ENCODE measurements at regions not wholly inside any gene's neighbourhood (a gene's known extent, or its start where the extent isn't known, plus 50 kb on each side); places are given as distances from the start of the nearest gene placed in this dataset.

DNA sequence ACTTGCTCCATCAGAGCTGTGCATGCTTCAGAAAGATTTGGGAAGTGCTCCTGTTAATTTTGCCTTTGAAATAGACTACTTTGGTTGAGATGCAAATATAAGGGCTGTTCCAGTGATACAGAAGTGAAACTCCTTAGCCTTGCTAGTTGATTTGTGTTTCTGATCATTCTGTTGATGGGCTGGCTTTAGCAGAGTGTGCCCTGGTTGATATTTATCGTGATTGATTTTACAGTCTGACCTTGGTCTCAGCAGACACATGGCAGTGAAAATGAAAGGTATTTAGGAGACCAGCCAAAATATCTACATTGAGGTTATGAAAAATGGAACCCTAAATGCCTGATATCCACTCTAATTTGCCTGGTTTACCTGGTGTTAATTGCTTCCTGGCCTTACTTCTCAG, 122.1 kb upstream of the CEP162 start:
- no peak overlapping the region for H3K4me3 ChIP-seq (ENCODE audit: low read length in 2 of 2)
- H3K4me1 ChIP-seq (ENCODE audit: control insufficient read depth in 1 of 2, insufficient read depth in 2 of 2, low read length in 2 of 2) = no peaks in the 10 kb centered on the region
- no peaks in the 10 kb centered on the region for H3K36me3 ChIP-seq (ENCODE audit: control insufficient read depth in 1 of 2, insufficient read depth in 2 of 2, low read length in 1 of 2)
- intact Hi-C loops (cut with DNase I) = no loop called here
- DNase-seq (no peak), ATAC-seq (ENCODE audit: low FRiP score) (no peak)
- WGBS, 2 donors = 91 to 94% methylated on average over 1 of the region's 1 CpG
- H3K27ac ChIP-seq (ENCODE audit: low read depth in 1 of 2, low read length in 2 of 2) = no peak overlapping the region
- H3K27me3 ChIP-seq (ENCODE audit: control insufficient read depth in 1 of 2, insufficient read depth in 2 of 2, low read length in 1 of 2) = no peaks in the 10 kb centered on the region
- H3K9me3 ChIP-seq (ENCODE audit: control insufficient read depth, low read length) = no peaks in the 10 kb centered on the region

GRCh38 chr6:84348801-84349200, 121.4 kb upstream of the CEP162 start:
- 93 to 96% methylated on average over 1 of the region's 1 CpG for WGBS, 2 donors

DNA sequence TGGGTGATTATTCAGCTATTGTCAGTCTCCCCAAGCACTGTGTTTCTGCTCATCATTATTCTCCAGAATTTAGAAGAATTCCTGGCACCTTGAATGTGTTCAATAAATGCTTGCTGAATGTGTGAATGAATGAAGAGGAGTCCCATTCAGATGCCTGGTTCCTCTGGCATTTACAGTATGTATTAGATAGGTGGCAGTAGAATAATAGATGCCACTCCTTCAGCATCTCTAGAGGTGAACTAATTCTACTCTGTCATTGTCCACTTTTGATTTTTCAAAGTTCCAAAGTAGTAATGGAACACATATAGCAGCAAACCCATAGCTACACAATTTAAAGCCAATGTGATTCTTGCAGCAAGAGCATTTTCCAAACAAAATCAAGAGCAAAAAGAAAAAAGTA, 118.9 kb upstream of the CEP162 start:
- DNase-seq (no peak), ATAC-seq (ENCODE audit: low FRiP score) (no peak)
- intact Hi-C loops (cut with DNase I) = no loop called here
- Histone ChIP-seq H3K27me3 (ENCODE audit: control insufficient read depth in 1 of 2, insufficient read depth in 2 of 2, low read length in 1 of 2) (no peaks in the 10 kb centered on the region), H3K9me3 (ENCODE audit: control insufficient read depth, low read length) (no peaks in the 10 kb centered on the region), H3K4me1 (ENCODE audit: control insufficient read depth in 1 of 2, insufficient read depth in 2 of 2, low read length in 2 of 2) (no peaks in the 10 kb centered on the region), H3K36me3 (ENCODE audit: control insufficient read depth in 1 of 2, insufficient read depth in 2 of 2, low read length in 1 of 2) (no peaks in the 10 kb centered on the region), H3K27ac (ENCODE audit: low read depth in 1 of 2, low read length in 2 of 2) (no peak overlapping the region), H3K4me3 (ENCODE audit: low read length in 2 of 2) (no peak overlapping the region)

More at GRCh38 chr6:84348801-84349200, 121.4 kb upstream of the CEP162 start:
- Histone ChIP-seq H3K4me1 (ENCODE audit: control insufficient read depth in 1 of 2, insufficient read depth in 2 of 2, low read length in 2 of 2) (no peaks in the 10 kb centered on the region), H3K4me3 (ENCODE audit: low read length in 2 of 2) (no peak overlapping the region), H3K36me3 (ENCODE audit: control insufficient read depth in 1 of 2, insufficient read depth in 2 of 2, low read length in 1 of 2) (no peaks in the 10 kb centered on the region), H3K27me3 (ENCODE audit: control insufficient read depth in 1 of 2, insufficient read depth in 2 of 2, low read length in 1 of 2) (no peaks in the 10 kb centered on the region), H3K27ac (ENCODE audit: low read depth in 1 of 2, low read length in 2 of 2) (no peak overlapping the region), H3K9me3 (ENCODE audit: control insufficient read depth, low read length) (no peaks in the 10 kb centered on the region)
- DNase-seq = no peak
- ATAC-seq (ENCODE audit: low FRiP score) = no peak
- intact Hi-C loops (cut with DNase I) = no loop called here

DNA sequence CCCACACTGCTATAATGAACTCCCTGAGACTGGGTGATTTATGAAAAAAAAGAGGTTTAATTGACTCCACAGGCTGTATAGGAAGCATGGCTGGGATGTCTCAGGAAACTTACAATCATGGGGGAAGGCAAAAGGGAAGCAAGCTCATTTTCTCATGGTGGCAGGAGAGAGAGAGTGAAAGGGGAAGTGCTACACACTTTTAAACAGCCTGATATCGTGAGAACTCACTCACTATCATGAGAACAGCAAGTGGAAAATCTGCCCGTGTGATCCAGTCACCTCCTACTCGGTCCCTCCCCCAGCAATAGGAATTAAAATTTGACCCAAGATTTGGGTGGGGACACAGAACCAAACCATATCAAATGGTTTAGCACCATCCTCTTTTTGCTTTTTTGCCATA, 116.6 kb upstream of the CEP162 start:
- 87 to 91% methylated on average over 3 of the region's 3 CpGs for WGBS, 2 donors
- H3K4me1 ChIP-seq (ENCODE audit: control insufficient read depth in 1 of 2, insufficient read depth in 2 of 2, low read length in 2 of 2) = no peaks in the 10 kb centered on the region
- H3K36me3 ChIP-seq (ENCODE audit: control insufficient read depth in 1 of 2, insufficient read depth in 2 of 2, low read length in 1 of 2) = no peaks in the 10 kb centered on the region
- no peak overlapping the region for H3K27ac ChIP-seq (ENCODE audit: low read depth in 1 of 2, low read length in 2 of 2)
- no peak overlapping the region for H3K4me3 ChIP-seq (ENCODE audit: low read length in 2 of 2)
- no peak for DNase-seq
- ATAC-seq (ENCODE audit: low FRiP score) = no peak
- no peaks in the 10 kb centered on the region for H3K27me3 ChIP-seq (ENCODE audit: control insufficient read depth in 1 of 2, insufficient read depth in 2 of 2, low read length in 1 of 2)
- no peaks in the 10 kb centered on the region for H3K9me3 ChIP-seq (ENCODE audit: control insufficient read depth, low read length)
- intact Hi-C loops (cut with DNase I) = no loop called here

DNA sequence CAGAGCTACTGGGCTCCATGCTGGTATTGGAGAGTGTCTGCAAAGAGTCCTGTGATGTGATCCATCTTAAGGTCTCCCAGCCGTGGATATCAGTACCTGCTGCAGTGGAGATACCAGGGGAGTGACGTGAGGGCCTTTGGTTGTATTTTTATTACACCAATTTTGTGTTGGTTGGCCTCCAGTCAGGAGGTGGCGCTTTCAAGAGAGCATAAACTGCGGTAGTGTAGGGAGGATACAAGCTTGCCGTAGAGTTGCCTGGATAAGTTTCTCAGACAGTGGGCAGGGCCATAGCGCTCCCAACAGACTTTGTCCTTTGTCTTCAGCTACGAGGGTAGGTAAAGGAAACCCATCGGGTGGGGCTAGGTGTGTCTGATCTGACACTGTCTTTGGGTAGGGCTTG, 113.0 kb upstream of the CEP162 start:
- intact Hi-C loops (cut with DNase I) = no loop called here
- Histone ChIP-seq H3K27me3 (ENCODE audit: control insufficient read depth in 1 of 2, insufficient read depth in 2 of 2, low read length in 1 of 2) (no peaks in the 10 kb centered on the region), H3K27ac (ENCODE audit: low read depth in 1 of 2, low read length in 2 of 2) (no peak overlapping the region), H3K4me1 (ENCODE audit: control insufficient read depth in 1 of 2, insufficient read depth in 2 of 2, low read length in 2 of 2) (no peaks in the 10 kb centered on the region), H3K9me3 (ENCODE audit: control insufficient read depth, low read length) (no peaks in the 10 kb centered on the region), H3K4me3 (ENCODE audit: low read length in 2 of 2) (no peak overlapping the region), H3K36me3 (ENCODE audit: control insufficient read depth in 1 of 2, insufficient read depth in 2 of 2, low read length in 1 of 2) (no peaks in the 10 kb centered on the region)
- no peak for DNase-seq
- no peak for ATAC-seq (ENCODE audit: low FRiP score)
- WGBS, 2 donors = 88 to 89% methylated on average over 8 of the region's 8 CpGs

DNA sequence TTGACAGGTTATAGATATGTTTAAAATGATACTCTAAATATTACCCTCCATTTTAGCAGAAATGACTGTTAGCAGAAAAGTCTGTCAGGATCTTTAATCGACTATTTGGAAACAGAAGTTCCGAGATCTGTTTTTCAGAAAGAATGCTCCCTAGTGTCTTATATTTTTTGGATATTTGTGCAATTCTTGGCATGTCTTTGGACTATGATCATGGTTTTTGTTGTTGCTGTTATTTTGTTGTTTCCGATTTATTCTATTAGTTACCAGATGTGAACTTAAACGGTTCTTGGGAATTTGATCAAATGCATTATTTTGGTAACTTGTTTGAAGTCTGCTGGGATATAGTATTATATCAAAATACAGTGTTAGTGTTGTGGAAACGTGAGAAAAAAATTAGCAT, 106.4 kb upstream of the CEP162 start:
- Histone ChIP-seq H3K4me3 (ENCODE audit: low read length in 2 of 2) (no peak overlapping the region), H3K9me3 (ENCODE audit: control insufficient read depth, low read length) (no peaks in the 10 kb centered on the region), H3K27me3 (ENCODE audit: control insufficient read depth in 1 of 2, insufficient read depth in 2 of 2, low read length in 1 of 2) (no peaks in the 10 kb centered on the region), H3K4me1 (ENCODE audit: control insufficient read depth in 1 of 2, insufficient read depth in 2 of 2, low read length in 2 of 2) (no peaks in the 10 kb centered on the region), H3K27ac (ENCODE audit: low read depth in 1 of 2, low read length in 2 of 2) (no peak overlapping the region), H3K36me3 (ENCODE audit: control insufficient read depth in 1 of 2, insufficient read depth in 2 of 2, low read length in 1 of 2) (no peaks in the 10 kb centered on the region)
- no peak for DNase-seq
- 66 to 77% methylated on average over 5 of the region's 5 CpGs for WGBS, 2 donors
- no peak for ATAC-seq (ENCODE audit: low FRiP score)
- intact Hi-C loops (cut with DNase I) = no loop called here

DNA sequence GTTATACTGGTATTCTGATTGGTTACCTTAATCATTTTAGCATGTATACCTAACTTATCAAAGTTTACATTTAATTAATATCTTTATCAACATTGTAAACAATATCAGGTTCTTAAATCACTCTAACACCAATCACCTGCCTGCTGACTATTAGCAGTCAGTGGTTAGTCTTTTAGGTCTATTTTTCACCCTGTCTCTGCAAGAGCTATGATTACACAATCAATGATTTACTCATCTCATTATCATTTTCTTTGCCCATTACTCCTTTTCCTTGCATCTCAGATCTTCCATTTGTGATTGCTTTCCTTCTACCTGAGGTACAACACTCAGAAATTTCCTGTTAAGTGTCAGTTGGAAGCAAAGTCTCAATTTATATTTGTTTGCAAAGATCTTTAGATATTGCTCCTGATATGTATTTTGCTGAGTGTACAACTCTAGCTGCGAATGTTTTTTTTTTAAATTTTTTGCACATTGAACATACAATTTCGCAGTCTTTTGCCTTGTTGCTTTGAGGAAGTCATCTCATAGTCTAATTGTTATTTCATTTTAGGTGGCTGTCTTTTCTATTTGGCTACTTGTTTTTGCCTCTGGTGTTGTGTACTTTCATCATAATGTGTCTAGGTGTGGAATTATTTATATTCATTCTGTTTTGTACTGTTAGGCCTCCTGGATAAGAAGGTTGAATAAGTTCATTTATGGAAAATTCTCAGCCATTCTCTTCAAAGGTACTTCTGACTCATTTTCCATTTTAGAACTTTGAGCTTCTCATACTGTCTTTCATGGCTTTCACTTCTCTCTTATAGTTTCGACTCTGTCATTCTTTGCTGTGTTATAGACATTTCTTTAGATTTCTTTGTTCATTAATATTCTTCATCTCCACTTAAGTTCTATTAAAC, 104.9 kb upstream of the CEP162 start:
- intact Hi-C loops (cut with DNase I) = no loop called here
- ATAC-seq (ENCODE audit: low FRiP score) = no peak
- 85 to 88% methylated on average over 3 of the region's 3 CpGs for WGBS, 2 donors
- Histone ChIP-seq H3K36me3 (ENCODE audit: control insufficient read depth in 1 of 2, insufficient read depth in 2 of 2, low read length in 1 of 2) (no peaks in the 10 kb centered on the region), H3K9me3 (ENCODE audit: control insufficient read depth, low read length) (no peaks in the 10 kb centered on the region), H3K27me3 (ENCODE audit: control insufficient read depth in 1 of 2, insufficient read depth in 2 of 2, low read length in 1 of 2) (no peaks in the 10 kb centered on the region), H3K4me3 (ENCODE audit: low read length in 2 of 2) (no peak overlapping the region), H3K27ac (ENCODE audit: low read depth in 1 of 2, low read length in 2 of 2) (no peak overlapping the region), H3K4me1 (ENCODE audit: control insufficient read depth in 1 of 2, insufficient read depth in 2 of 2, low read length in 2 of 2) (no peaks in the 10 kb centered on the region)
- DNase-seq = no peak

DNA sequence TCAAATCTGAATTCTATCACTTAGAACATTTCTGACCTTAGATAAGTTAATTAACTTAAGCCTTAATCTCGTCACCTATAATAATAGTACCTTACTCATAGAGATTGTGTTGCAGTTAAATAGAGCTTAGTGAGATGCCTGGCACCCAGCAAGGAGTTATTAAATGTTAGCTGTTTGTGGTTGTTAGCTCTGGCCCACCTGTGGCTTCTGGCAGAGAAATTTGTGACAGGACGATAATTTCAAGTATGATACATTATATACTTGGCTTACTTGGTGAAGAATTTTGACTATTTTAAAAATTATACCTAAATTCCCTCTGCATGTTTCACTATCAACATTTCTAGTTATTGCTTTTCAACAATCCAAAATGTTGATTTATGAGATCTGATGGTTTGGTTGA, 102.9 kb upstream of the CEP162 start:
- WGBS, 2 donors = 79 to 80% methylated on average over 2 of the region's 2 CpGs
- H3K27ac ChIP-seq (ENCODE audit: low read depth in 1 of 2, low read length in 2 of 2) = no peak overlapping the region
- ATAC-seq (ENCODE audit: low FRiP score) = no peak

GRCh38 chr6:84329516-84329915, 102.1 kb upstream of the CEP162 start:
- ATAC-seq (ENCODE audit: low FRiP score) = no peak
- 16 to 17% methylated on average over 2 of the region's 2 CpGs for WGBS, 2 donors
- DNase-seq = no peak
- Histone ChIP-seq H3K9me3 (ENCODE audit: control insufficient read depth, low read length) (no peaks in the 10 kb centered on the region), H3K27ac (ENCODE audit: low read depth in 1 of 2, low read length in 2 of 2) (no peak overlapping the region), H3K36me3 (ENCODE audit: control insufficient read depth in 1 of 2, insufficient read depth in 2 of 2, low read length in 1 of 2) (no peaks in the 10 kb centered on the region), H3K27me3 (ENCODE audit: control insufficient read depth in 1 of 2, insufficient read depth in 2 of 2, low read length in 1 of 2) (no peaks in the 10 kb centered on the region), H3K4me1 (ENCODE audit: control insufficient read depth in 1 of 2, insufficient read depth in 2 of 2, low read length in 2 of 2) (no peaks in the 10 kb centered on the region), H3K4me3 (ENCODE audit: low read length in 2 of 2) (no peak overlapping the region)
- intact Hi-C loops (cut with DNase I) = no loop called here

More for the DNA sequence above, 102.9 kb upstream of the CEP162 start:
- no peak for DNase-seq
- intact Hi-C loops (cut with DNase I) = no loop called here
- H3K27me3 ChIP-seq (ENCODE audit: control insufficient read depth in 1 of 2, insufficient read depth in 2 of 2, low read length in 1 of 2) = no peaks in the 10 kb centered on the region
- H3K4me3 ChIP-seq (ENCODE audit: low read length in 2 of 2) = no peak overlapping the region
- no peaks in the 10 kb centered on the region for H3K36me3 ChIP-seq (ENCODE audit: control insufficient read depth in 1 of 2, insufficient read depth in 2 of 2, low read length in 1 of 2)
- no peaks in the 10 kb centered on the region for H3K9me3 ChIP-seq (ENCODE audit: control insufficient read depth, low read length)
- no peaks in the 10 kb centered on the region for H3K4me1 ChIP-seq (ENCODE audit: control insufficient read depth in 1 of 2, insufficient read depth in 2 of 2, low read length in 2 of 2)

Data from aorta (tissue), 5 donors.